ENCODE measurements at regions not wholly inside any gene's neighbourhood (a gene's known extent, or its start where the extent isn't known, plus 50 kb on each side); places are given as distances from the start of the nearest gene placed in this dataset.
A peak's percentile ranks its signal among the peaks of the same experiment; 100 is the strongest.

DNA sequence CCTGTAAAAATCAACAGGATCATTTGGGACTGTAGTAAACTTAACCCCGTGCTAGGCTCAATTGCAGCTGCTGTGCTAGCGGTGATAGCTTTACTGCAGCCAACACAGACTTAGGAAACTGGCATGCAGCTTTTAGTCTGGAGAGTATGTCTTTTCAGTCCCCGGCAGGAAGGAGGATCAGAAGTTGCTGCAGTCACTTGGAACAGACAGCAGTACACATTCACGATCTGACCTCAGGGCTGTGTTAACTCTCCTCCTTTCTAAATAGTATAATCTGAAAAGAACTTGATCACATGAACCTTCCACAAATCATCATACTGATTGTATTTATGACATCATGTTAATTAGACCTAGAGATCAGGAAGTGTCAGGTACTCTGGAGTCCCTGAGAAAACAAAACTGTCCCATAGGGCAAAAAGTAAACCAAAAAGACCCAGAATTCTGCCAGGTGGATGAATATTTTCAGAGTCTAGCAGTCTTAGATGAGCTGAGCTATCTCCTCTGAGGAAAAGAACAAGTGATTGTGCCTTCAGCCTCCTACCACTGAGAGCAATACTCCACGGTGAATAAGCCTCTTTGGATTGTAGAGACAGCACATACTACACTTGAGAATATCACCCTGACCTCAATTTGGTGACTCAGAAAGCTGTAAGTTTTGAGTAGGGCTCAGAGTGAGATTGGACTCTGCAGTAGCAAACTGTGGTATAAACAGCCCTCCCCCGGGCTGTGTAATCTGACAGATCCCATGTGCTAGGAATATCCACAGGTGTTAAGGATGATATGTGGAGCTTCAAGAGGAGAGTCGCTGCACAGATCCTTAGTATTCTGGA, 181.0 kb upstream of the GPR12 start:
- Mint-ChIP-seq H3K4me1 (no peaks in the 10 kb centered on the region), H3K4me3 (no peak overlapping the region), H3K9me3 (peaks cover 6% of the 10 kb centered on the region), H3K27me3 (ENCODE audit: insufficient read depth) (peaks cover 2% of the 10 kb centered on the region), H3K27ac (no peak overlapping the region), H3K36me3 (ENCODE audit: low read depth) (no peaks in the 10 kb centered on the region)
- Histone ChIP-seq H3K4me1 (ENCODE audit: control insufficient read depth, insufficient read depth, low read length) (no peaks in the 10 kb centered on the region), H3K36me3 (ENCODE audit: control insufficient read depth, insufficient read depth, low read length) (no peaks in the 10 kb centered on the region), H3K4me3 (ENCODE audit: low read length) (no peak overlapping the region), H3K9ac (ENCODE audit: extremely low read depth, low read length, poor library complexity, severe bottlenecking) (no peak overlapping the region), H3K9me3 (ENCODE audit: control insufficient read depth, low read length) (peaks cover 2% of the 10 kb centered on the region), H3K27ac (ENCODE audit: low read depth, low read length) (no peak overlapping the region), H3K27me3 (ENCODE audit: control insufficient read depth, insufficient read depth, low read length, poor library complexity, severe bottlenecking) (peaks cover 8% of the 10 kb centered on the region)
- WGBS, 2 experiments (ENCODE audit: insufficient coverage in 1 of 2, insufficient read length in 1 of 2), result 57 to 72% methylated on average over 3 to 6 of the region's 7 CpGs
- no peak for TF ChIP-seq CTCF (conservative IDR thresholded peaks at IDR 0.05)
- peak; percentile 29 for DNase-seq

GRCh38 chr13:26934096-26934495, 173.5 kb upstream of the GPR12 start:
- Mint-ChIP-seq H3K27ac (no peak overlapping the region), H3K4me3 (no peak overlapping the region), H3K27me3 (ENCODE audit: insufficient read depth) (peaks cover 5% of the 10 kb centered on the region), H3K9me3 (peaks cover 8% of the 10 kb centered on the region), H3K36me3 (ENCODE audit: low read depth) (no peaks in the 10 kb centered on the region), H3K4me1 (no peaks in the 10 kb centered on the region)
- peak; percentile 27 for DNase-seq
- H3K36me3 ChIP-seq (ENCODE audit: control insufficient read depth, insufficient read depth, low read length), result no peaks in the 10 kb centered on the region
- H3K4me1 ChIP-seq (ENCODE audit: control insufficient read depth, insufficient read depth, low read length), result no peaks in the 10 kb centered on the region
- H3K4me3 ChIP-seq (ENCODE audit: low read length), result no peak overlapping the region
- H3K9ac ChIP-seq (ENCODE audit: extremely low read depth, low read length, poor library complexity, severe bottlenecking), result no peak overlapping the region
- TF ChIP-seq CTCF (conservative IDR thresholded peaks at IDR 0.05), result no peak
- peaks cover 9% of the 10 kb centered on the region for H3K9me3 ChIP-seq (ENCODE audit: control insufficient read depth, low read length)
- no peaks in the 10 kb centered on the region for H3K27me3 ChIP-seq (ENCODE audit: control insufficient read depth, insufficient read depth, low read length, poor library complexity, severe bottlenecking)
- no peak overlapping the region for H3K27ac ChIP-seq (ENCODE audit: low read depth, low read length)
- WGBS, 2 experiments (ENCODE audit: insufficient coverage in 1 of 2, insufficient read length in 1 of 2), result 92 to 96% methylated on average over 3 to 7 of the region's 7 CpGs

DNA sequence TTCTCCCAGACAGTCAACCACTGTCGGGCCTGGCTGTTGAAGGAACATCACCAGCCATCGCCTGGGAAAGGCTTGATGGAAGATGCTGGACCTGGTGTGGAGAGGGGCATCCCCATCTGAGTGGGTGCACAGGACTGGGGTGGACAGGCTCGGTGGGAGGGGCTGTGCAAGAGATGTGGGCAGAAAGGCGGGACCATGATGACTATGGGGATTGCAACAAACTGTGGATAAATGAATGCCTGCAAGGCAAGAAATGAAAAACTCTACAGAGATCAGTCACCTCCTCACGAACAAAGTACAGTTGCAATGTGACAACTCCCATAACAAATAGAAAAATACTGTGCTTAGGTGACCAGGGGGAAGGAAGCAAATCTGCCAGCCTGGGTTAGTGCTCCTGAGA, 171.9 kb upstream of the GPR12 start:
- Histone ChIP-seq H3K4me1 (ENCODE audit: control insufficient read depth, insufficient read depth, low read length) (no peaks in the 10 kb centered on the region), H3K27me3 (ENCODE audit: control insufficient read depth, insufficient read depth, low read length, poor library complexity, severe bottlenecking) (no peaks in the 10 kb centered on the region), H3K9ac (ENCODE audit: extremely low read depth, low read length, poor library complexity, severe bottlenecking) (no peak overlapping the region), H3K36me3 (ENCODE audit: control insufficient read depth, insufficient read depth, low read length) (no peaks in the 10 kb centered on the region), H3K9me3 (ENCODE audit: control insufficient read depth, low read length) (peaks cover 9% of the 10 kb centered on the region), H3K4me3 (ENCODE audit: low read length) (no peak overlapping the region), H3K27ac (ENCODE audit: low read depth, low read length) (no peak overlapping the region)
- Mint-ChIP-seq H3K4me1 (no peaks in the 10 kb centered on the region), H3K27ac (no peak overlapping the region), H3K9me3 (peaks cover 8% of the 10 kb centered on the region), H3K36me3 (ENCODE audit: low read depth) (no peaks in the 10 kb centered on the region), H3K4me3 (no peak overlapping the region), H3K27me3 (ENCODE audit: insufficient read depth) (peaks cover 5% of the 10 kb centered on the region)
- DNase-seq, result peak; percentile 12
- no peak for TF ChIP-seq CTCF (conservative IDR thresholded peaks at IDR 0.05)
- 86 to 90% methylated on average over 5 of the region's 5 CpGs for WGBS, 2 experiments (ENCODE audit: insufficient coverage in 1 of 2, insufficient read length in 1 of 2)
